ENCODE measurements at regions not wholly inside any gene's neighbourhood (a gene's known extent, or its start where the extent isn't known, plus 50 kb on each side); places are given as distances from the start of the nearest gene placed in this dataset.
"Not testable (repeated sequence)": the region's sequence is repeated elsewhere in the genome, so short reads cannot be mapped to it uniquely, and the experiment has no call there.

DNA sequence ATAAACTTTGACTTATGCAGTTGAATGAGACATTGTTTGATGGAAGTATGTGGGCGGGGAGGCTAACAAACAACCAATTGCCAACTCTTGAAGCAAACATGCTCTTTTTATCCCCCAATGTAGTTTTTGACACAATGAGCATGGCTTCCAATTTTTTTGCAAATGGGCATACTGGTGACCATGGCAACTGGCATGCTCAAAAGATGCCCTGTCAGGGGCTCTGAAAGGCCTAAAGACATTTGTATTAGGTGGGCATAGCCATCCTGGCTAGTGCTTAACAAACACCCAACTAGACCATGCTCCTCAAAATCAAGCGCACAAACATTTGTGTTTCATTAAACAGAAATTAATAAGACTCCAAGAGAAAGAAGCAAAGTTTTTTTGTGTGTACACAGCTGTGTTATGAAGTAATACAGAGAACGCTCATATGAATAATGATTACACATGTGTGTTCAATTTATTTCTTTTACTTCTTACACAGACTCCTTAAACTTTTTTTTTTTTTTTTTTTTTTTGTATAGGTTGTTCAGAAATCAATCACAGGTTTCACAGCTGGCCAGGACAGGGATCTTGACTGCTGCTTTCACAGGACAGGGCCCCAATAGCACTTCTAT is 95.6 kb downstream of the DLEU7 start:
- Histone ChIP-seq H3K9ac (ENCODE audit: insufficient read depth in 1 of 2, low read length in 2 of 2) (no peak overlapping the region), H3K36me3 (ENCODE audit: control insufficient read depth in 4 of 4, insufficient read depth in 4 of 4, low read length in 4 of 4) (no peaks in the 10 kb centered on the region), H3K4me1 (ENCODE audit: control insufficient read depth in 5 of 5, insufficient read depth in 5 of 5, low read length in 5 of 5) (no peaks in the 10 kb centered on the region), H3K27ac (ENCODE audit: low read depth in 1 of 2, low read length in 1 of 2) (no peak overlapping the region), H3K27me3 (ENCODE audit: control insufficient read depth in 3 of 3, insufficient read depth in 3 of 3, low read length in 2 of 3) (no peaks in the 10 kb centered on the region), H3K4me3 (no peak overlapping the region), H3K9me3 (ENCODE audit: control insufficient read depth in 4 of 4, insufficient read depth in 3 of 4, low read length in 3 of 4) (no peaks in the 10 kb centered on the region)
- DNase-seq (no peak), ATAC-seq (ENCODE audit: insufficient read depth, low FRiP score) (no peak)
- TF ChIP-seq, protein P1, sequence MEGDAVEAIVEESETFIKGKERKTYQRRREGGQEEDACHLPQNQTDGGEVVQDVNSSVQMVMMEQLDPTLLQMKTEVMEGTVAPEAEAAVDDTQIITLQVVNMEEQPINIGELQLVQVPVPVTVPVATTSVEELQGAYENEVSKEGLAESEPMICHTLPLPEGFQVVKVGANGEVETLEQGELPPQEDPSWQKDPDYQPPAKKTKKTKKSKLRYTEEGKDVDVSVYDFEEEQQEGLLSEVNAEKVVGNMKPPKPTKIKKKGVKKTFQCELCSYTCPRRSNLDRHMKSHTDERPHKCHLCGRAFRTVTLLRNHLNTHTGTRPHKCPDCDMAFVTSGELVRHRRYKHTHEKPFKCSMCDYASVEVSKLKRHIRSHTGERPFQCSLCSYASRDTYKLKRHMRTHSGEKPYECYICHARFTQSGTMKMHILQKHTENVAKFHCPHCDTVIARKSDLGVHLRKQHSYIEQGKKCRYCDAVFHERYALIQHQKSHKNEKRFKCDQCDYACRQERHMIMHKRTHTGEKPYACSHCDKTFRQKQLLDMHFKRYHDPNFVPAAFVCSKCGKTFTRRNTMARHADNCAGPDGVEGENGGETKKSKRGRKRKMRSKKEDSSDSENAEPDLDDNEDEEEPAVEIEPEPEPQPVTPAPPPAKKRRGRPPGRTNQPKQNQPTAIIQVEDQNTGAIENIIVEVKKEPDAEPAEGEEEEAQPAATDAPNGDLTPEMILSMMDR (IDR thresholded peaks at IDR 0.05; ENCODE audit: control extremely low read depth, extremely low read depth): no peak
- WGBS, 2 donors: 64 to 95% methylated on average over 3 of the region's 3 CpGs

DNA sequence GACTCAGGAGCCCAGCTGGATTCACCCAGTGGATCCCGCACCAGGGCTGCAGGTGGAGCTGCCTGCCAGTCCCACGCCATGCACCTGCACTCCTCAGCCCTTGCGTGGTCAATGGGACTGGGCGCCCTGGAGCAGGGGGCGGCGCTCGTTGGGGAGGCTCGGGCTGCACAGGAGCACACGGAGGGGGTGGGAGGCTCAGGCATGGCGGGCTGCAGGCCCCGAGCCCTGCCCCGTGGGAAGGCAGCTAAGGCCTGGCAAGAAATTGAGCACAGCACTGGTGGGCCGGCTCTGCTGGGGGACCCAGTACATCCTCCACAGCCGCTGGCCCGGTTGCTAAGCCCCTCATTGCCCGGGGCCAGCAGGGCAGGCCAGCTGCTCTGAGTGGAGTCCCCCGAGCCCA is 90.3 kb downstream of the DLEU7 start:
- H3K4me1 ChIP-seq (ENCODE audit: control insufficient read depth in 5 of 5, insufficient read depth in 5 of 5, low read length in 5 of 5); H3K9ac ChIP-seq (ENCODE audit: insufficient read depth in 1 of 2, low read length in 2 of 2); ATAC-seq (ENCODE audit: insufficient read depth, low FRiP score); H3K9me3 ChIP-seq (ENCODE audit: control insufficient read depth in 4 of 4, insufficient read depth in 3 of 4, low read length in 3 of 4); DNase-seq; H3K27me3 ChIP-seq (ENCODE audit: control insufficient read depth in 3 of 3, insufficient read depth in 3 of 3, low read length in 2 of 3); H3K36me3 ChIP-seq (ENCODE audit: control insufficient read depth in 4 of 4, insufficient read depth in 4 of 4, low read length in 4 of 4); H3K27ac ChIP-seq (ENCODE audit: low read depth in 1 of 2, low read length in 1 of 2); H3K4me3 ChIP-seq: not testable (repeated sequence)
- 90 to 97% methylated on average over 11 to 17 of the region's 17 CpGs for WGBS, 2 donors

DNA sequence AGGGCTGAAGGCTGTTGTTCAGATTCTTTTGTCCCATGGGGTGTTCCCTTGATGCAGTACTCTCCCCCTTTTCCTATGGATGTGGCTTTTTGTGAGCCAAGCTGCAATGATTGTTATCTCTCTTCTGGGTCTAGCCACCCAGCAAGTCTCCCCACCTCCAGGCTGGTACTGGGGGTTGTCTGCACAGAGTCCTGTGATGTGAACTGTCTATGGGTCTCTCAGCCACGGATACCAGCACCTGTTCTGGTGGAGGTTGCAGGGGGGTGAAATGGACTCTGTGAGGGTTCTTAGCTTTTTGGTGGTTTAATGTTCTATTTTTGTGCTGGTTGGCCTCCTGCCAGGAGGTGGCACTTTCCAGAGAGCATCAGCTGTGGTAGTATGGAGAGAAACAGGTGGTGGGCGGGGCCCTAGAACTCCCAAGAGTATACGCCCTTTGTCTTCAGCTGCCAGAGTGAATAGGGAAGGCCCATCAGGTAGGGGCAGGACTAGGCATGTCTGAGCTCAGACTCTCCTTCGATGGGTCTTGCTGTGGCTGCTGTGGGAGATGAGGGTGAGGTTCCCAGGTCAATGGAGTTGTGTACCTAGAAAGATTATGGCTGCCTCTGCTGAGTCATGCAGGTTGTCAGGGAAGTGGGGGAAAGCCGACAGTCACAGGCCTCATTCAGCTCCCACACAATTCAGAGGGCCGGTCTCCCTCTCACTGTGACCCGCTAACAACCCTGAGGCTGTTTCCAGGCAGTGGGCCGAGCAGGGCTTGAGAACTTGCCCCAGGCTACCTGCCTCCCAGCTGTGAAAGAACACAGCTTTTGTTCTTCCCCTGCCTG is 87.4 kb downstream of the DLEU7 start:
- not testable (repeated sequence) for H3K9ac ChIP-seq (ENCODE audit: insufficient read depth in 1 of 2, low read length in 2 of 2)

GRCh38 chr13:50757008-50757407 is 86.5 kb downstream of the DLEU7 start:
- no peak overlapping the region for H3K4me3 ChIP-seq
- DNase-seq (no peak), ATAC-seq (ENCODE audit: insufficient read depth, low FRiP score) (no peak)
- no peaks in the 10 kb centered on the region for H3K36me3 ChIP-seq (ENCODE audit: control insufficient read depth in 4 of 4, insufficient read depth in 4 of 4, low read length in 4 of 4)
- TF ChIP-seq, protein P1 (IDR thresholded peaks at IDR 0.05; ENCODE audit: control extremely low read depth, extremely low read depth): no peak
- no peaks in the 10 kb centered on the region for H3K4me1 ChIP-seq (ENCODE audit: control insufficient read depth in 5 of 5, insufficient read depth in 5 of 5, low read length in 5 of 5)
- H3K27me3 ChIP-seq (ENCODE audit: control insufficient read depth in 3 of 3, insufficient read depth in 3 of 3, low read length in 2 of 3): no peaks in the 10 kb centered on the region
- 82 to 89% methylated on average over 3 of the region's 3 CpGs for WGBS, 2 donors
- no peak overlapping the region for H3K27ac ChIP-seq (ENCODE audit: low read depth in 1 of 2, low read length in 1 of 2)
- H3K9ac ChIP-seq (ENCODE audit: insufficient read depth in 1 of 2, low read length in 2 of 2): no peak overlapping the region
- H3K9me3 ChIP-seq (ENCODE audit: control insufficient read depth in 4 of 4, insufficient read depth in 3 of 4, low read length in 3 of 4): peaks cover 0 to 10% (median 0%) of the 10 kb centered on the region in 4 donors

More for the DNA sequence above, 87.4 kb downstream of the DLEU7 start:
- not testable (repeated sequence) for H3K27ac ChIP-seq (ENCODE audit: low read depth in 1 of 2, low read length in 1 of 2); H3K27me3 ChIP-seq (ENCODE audit: control insufficient read depth in 3 of 3, insufficient read depth in 3 of 3, low read length in 2 of 3); DNase-seq; H3K36me3 ChIP-seq (ENCODE audit: control insufficient read depth in 4 of 4, insufficient read depth in 4 of 4, low read length in 4 of 4); H3K4me1 ChIP-seq (ENCODE audit: control insufficient read depth in 5 of 5, insufficient read depth in 5 of 5, low read length in 5 of 5); H3K4me3 ChIP-seq; H3K9me3 ChIP-seq (ENCODE audit: control insufficient read depth in 4 of 4, insufficient read depth in 3 of 4, low read length in 3 of 4); ATAC-seq (ENCODE audit: insufficient read depth, low FRiP score)
- 70 to 91% methylated on average over 8 of the region's 8 CpGs for WGBS, 2 donors

Measured in lung (tissue), 11 donors.